HL-60/S4 treated with phorbol 12-myristate 13-acetate at 8.2 ng/mL for 4 days and 3 days (cell line): ENCODE measurements at regions not wholly inside any gene's neighbourhood (a gene's known extent, or its start where the extent isn't known, plus 50 kb on each side); places are given as distances from the start of the nearest gene placed in this dataset.

Source experiments
- in situ Hi-C: fragments of 300-500 bp; cut with MboI; formaldehyde crosslinking; loops from 2 replicates; pipeline ENCODE4 v1.15.0; 2022; ENCODE audit warnings: low sequenced_read_pairs

DNA sequence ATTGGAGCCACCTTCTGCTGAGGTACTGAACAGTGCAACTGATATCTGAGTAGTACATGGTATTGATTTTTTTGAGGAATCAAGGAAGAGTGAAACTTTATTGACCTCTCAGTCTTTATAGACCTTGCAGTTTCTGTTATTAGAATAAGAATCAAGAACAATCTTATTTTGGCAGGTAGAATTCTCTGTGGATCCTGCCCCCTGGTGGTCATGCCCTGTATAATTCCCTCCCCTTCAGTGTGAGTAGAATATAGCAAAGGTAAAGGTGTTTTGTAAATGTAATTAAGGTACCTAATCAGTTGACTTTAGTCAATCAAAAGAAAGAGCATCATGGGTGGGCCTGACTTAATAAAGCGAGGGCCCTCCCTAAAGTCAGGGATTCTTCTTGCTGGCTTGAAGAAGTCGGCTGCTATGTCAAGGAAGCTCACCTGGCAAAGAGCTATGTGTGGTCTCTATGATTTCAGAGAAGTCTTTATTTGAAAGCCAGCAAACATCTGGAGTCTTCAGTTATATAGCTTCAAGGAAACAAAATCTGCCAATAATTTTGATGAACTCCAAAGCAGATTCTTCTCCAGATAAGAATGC, 142.8 kb downstream of the LSM5 start:
- in situ Hi-C loops: loop anchor here (10.0 kb wide), 1 partner anchor 603 kb away; no protein-coding TSS in a partner anchor

DNA sequence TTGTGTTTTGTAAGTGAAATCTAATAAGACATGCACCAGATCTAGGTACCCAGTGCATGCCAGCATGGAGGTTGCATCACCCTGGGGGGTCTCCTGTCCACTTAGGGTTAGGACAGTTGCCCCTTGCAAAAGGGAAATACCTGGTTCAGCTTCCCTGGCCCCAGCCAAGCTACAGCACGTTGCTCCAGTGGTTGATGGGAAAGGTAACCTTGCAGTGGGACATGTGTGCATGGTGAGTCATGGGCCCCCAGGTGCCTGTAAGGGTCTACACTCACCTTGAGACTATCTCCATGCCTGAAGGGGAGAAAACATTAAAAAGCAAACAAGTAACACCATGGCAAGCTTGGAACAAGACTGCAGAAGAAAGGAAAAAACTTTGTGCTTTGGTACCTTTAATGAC, 143.9 kb downstream of the LSM5 start:
- in situ Hi-C loops: loop anchor here (10.0 kb wide), 1 partner anchor 601 kb away; no protein-coding TSS in a partner anchor

- in situ Hi-C loops: no loop called here
Measured at GRCh38 chr7:32336726-32337125, 153.5 kb downstream of the LSM5 start.

GRCh38 chr7:32335107-32335506, 155.1 kb downstream of the LSM5 start:
- in situ Hi-C loops: no loop called here

GRCh38 chr7:32330602-32331001, 159.6 kb downstream of the LSM5 start:
- in situ Hi-C loops: no loop called here

GRCh38 chr7:32326078-32326477, 164.1 kb downstream of the LSM5 start:
- in situ Hi-C loops: no loop called here

- in situ Hi-C loops: no loop called here
Measured at GRCh38 chr7:32323712-32324111, 166.5 kb downstream of the LSM5 start.

GRCh38 chr7:32319012-32319382, 171.2 kb downstream of the LSM5 start:
- in situ Hi-C loops: no loop called here

DNA sequence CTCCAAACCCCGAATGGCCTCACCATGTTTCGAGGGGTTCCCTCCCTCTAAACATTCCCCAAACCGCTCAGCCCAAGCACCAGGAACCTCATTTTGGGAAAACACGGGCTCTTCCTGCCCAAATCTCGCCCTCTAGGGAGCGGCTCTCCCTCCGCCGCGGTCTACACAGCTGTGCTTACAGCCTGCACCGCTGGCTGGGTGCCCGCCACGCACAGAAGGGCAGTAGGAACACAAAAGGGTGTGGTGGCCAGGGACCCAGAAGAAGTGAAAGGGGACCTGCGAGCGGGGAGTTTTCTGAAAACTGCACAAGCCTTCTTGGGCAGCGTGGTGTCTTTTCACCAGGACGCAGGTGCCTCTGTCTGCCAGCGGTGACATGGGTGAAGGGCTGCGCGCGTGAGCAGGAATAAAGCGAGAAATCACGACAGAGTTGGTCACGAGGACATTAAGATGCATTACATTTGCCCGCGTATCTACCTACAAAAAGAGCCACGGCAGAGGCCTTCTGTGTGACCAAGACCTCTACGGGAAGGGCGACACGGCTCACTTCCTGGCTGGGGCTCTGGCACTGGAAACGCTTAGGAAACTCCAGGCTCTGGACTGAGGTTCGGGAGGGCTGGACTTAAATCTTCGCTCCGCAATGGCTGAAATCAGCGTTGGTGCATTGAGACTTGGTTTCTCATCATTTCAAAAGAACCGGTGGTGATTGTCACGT, 171.7 kb downstream of the LSM5 start:
- in situ Hi-C loops: no loop called here

DNA sequence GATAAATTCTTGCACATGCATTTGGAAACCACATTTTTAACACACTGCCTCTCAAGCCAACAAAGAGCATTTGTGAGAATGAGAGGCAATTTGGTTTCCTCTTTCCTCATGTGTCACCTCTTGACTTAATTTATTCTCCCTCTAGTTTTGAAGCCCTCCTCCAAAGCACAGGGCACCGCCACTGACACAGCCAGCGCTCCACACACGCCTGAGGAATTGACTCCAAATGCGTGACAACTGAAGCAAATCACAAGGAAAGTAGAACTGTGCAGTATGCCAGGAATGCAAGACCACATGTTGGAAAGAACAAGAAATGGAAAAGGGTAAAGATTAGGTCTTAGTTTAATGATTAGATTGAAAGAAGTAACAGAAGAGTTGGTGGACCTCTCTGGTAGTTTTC, 173.3 kb downstream of the LSM5 start:
- in situ Hi-C loops: no loop called here

DNA sequence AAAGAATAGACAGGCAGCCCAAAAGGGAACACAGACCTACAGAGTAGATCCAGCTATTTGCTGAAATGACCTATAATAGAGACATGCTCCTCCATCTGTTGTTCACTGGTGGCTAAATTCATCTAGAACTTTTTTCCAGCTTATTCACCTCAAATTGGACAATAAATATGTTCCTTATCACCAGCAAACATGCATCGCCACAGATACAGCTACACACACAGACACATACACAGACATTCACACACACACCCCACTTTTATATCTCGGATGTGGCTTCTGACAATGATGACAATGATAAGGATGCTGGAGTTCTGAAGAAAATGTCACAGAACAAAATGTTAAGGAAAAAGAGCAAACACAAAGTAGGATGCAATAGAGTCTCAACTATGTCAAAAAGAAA, 175.4 kb downstream of the LSM5 start:
- in situ Hi-C loops: no loop called here

GRCh38 chr7:32301427-32301826, 188.8 kb downstream of the LSM5 start:
- in situ Hi-C loops: no loop called here

DNA sequence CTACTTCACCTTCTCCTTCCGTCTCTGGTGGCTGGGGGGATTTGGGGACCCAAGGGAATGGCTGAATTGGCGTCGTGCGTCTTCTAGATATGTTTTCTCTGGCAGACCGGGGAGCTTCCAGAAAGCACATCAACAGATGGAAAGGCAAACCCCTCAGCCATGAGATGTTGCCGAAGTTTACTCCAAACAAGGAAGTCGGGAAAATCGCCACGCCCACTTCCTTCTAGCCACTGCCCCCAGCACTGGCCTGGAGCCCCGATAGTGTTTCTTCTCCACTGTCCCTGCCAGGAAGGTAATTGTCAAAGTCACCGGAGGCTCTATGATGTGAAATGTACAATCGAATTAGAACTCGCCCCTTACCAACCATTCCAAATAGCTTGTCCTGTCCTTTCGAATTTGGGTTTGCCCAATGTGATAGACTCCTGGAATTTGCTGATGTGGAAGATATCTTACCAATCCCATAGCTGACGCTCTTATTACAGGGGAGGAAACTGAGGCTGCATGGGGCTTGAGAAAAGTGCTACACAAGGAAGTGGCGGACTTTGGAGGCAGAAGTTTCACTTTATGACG, 191.0 kb downstream of the LSM5 start:
- in situ Hi-C loops: no loop called here

- in situ Hi-C loops: no loop called here
Measured at GRCh38 chr7:32298408-32299132, 191.6 kb downstream of the LSM5 start.

DNA sequence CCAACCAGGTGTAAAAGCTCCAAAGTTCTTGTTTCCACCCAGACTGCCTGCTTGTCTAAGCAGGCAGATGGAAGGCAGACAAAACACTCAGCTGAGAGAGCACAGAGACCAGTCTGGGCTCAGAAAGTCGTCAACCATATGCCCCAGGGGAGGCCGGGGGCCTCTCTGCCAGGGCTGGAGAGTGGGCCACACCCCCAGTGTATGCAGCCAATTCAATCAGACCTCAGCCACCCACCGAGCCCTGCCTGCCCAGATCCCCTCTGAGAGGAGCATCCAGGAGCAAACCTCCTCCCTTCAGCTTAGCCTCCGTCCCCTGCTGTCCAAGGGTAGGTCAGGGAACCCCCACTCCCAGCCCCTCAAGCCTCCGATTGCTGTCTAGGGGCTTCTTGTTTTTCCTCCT, 196.3 kb downstream of the LSM5 start:
- in situ Hi-C loops: no loop called here

DNA sequence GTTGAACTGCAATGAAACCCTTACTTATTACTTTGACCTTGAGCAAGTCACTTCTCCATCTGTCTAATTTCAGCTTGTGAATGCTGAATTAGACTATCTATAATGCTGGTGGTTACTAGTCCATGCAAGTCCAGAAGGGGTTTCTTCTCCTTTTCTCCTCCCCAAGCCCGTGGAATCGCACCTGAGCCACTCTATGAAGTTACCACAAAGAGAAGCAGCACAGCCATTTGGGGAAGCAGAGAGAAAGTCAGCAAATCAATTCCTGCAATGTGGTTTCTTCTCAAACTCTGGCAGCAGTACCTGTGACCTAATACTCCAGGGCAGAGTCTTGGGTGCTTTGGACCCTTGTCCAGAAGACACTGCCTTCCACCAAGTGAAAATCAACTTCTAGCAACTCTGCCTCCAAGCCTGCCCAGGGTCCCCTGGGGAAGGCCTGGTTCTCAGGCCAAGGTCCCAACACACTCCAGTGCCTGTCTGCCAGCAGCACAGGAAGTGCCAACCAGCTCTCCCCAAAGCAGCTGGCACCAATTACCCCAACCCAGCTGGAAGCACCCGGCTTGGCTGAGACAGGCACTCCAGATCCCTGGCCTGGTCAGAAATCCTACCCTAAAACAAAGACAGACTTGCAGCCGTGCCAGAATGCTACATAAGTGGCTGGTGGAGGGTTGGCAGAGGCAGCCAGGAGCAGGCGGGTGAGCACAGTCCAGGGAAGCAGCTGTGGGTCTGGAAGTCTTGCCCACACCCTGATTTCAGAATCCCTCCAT, 200.3 kb downstream of the LSM5 start:
- in situ Hi-C loops: no loop called here

- in situ Hi-C loops: no loop called here
Measured at GRCh38 chr7:32285698-32286097, 204.5 kb downstream of the LSM5 start.

DNA sequence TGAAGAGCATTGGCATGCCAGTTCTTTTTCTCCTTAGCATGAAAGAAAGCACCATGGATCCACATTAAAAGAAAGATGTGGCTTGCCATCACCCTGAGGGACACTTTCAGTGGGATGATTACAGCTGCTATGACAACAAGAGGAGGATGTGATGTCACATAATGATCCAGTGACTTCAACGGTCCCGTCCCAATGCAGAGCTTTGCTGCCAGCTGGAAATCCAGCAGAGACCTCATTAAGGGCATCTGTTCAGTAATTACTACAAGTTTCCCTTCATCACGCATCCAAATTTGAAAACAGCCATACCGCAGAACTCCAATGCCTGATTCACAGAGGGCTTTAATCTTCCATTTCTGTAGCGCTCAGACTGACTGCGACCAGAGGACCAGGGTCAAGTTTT, 206.6 kb downstream of the LSM5 start:
- in situ Hi-C loops: no loop called here

- in situ Hi-C loops: no loop called here
Measured at GRCh38 chr7:32279500-32279899, 209.3 kb upstream of the PDE1C start.

GRCh38 chr7:32275216-32276009, 205.2 kb upstream of the PDE1C start:
- in situ Hi-C loops: no loop called here
